ENCODE measurements at regions not wholly inside any gene's neighbourhood (a gene's known extent, or its start where the extent isn't known, plus 50 kb on each side); places are given as distances from the start of the nearest gene placed in this dataset.

DNA sequence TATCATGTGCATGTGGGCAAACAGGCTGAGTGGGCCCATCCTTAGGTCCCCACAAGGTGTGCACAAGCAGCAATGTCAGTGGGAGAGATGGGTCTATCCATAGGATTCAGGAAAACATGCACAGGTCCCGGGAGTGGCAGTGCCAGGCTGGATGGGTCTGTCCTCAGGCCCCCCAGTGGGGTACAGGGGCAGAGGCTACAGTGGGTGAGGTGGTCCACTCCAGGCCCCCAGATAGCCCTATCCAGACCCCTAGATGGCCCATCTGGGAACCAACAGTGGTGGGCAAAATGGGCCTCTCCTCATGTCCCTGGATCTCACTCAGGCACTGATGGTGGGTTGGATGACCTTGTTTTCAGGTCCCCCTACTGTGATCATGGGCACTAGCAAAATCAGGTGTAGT is 277.8 kb upstream of the SYT1 start:
- DNase-seq = no peak

DNA sequence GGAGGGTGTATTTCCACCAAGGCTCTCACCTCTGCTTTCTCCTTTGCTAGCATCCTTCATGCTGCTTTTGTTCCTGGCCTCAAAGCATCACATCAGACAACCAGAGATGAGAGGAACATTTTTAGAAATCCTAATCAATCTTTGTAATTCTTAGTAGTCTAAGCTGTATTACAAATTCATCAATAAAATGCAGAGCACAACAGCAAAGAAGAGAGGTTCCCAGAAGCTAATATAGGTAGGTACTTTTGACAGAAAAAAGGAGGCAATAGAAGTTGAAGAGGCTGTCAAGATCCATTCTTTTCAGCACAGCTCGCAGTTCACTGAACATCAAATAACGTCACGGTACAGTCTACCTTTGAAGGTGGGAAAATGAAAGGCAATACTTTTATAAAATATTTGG is 265.2 kb upstream of the SYT1 start:
- no peak for DNase-seq

DNA sequence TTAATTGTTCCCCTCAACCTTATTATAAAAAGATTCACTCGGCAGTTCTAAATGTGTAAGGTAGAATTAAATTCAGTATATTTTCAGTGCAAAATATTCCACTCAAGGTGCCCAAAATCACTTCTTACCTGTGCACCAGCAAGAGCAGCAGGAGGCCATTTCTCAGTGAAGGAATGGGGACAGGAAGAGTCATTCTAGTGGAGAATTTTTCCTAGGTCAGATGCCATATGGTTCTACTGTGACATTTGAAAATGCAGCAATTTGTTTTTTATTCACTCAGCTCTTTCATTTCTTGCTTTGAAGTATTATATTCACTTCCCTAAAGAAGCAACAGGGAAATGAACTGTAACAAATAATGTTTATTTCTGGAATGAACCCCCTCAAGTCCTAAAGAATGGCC is 264.0 kb upstream of the SYT1 start:
- no peak for DNase-seq

DNA sequence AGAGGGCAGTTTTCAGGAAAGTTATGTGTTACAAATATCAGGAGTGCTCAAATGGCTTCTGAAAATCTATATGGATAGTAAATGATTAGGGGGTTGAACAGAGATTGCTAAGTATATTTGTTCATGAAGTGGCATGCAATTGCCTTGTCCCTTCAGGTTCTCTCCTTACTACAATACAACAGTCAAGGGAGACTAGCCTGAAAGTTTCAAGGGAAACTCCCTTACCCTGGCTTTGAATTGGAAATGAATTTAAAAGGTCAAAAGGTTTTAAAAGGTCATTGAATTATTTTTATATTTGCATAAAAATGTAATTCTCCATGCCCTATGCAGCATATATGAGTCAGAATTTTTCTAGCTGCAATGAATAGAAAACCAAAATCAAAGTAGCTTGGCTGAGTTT is 253.1 kb upstream of the SYT1 start:
- no peak for DNase-seq

DNA sequence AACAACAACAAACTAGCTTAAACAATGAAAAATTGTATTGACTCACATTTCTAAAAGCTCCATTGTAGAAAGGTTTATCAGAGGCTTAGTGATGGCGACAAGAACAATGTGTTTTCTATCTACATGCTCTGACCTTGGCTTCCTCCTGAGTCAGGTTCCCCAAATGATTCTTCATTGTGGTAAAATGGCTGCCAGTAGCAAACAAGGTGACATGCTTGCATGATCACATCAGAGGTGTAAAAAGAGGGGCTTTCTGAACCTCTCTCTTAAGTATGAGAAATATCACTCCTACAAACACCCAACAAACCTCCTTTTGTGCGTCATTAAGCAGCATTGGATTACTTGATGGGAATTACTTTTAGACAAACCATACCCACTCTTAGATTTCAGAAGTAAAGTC is 252.4 kb upstream of the SYT1 start:
- DNase-seq = no peak

DNA sequence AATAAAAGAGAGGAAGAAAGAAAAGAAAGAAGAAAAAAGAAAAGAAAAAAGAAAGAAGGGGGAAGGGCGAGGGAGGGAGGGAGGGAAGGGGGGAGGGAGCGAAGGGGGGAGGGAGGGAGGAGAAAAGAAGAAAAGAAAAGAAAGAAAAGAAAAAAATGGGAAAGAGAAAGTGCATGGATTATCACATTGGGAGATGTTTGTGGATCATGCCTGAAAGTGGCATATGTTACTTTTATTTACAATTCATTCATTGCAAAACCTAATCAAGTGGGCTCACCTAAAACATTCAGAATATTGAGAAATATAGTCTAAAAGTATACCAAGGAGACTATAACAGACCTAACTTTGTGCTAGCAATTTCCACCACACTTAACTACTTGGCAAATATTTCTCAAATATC is 246.9 kb upstream of the SYT1 start:
- DNase-seq = no peak

DNA sequence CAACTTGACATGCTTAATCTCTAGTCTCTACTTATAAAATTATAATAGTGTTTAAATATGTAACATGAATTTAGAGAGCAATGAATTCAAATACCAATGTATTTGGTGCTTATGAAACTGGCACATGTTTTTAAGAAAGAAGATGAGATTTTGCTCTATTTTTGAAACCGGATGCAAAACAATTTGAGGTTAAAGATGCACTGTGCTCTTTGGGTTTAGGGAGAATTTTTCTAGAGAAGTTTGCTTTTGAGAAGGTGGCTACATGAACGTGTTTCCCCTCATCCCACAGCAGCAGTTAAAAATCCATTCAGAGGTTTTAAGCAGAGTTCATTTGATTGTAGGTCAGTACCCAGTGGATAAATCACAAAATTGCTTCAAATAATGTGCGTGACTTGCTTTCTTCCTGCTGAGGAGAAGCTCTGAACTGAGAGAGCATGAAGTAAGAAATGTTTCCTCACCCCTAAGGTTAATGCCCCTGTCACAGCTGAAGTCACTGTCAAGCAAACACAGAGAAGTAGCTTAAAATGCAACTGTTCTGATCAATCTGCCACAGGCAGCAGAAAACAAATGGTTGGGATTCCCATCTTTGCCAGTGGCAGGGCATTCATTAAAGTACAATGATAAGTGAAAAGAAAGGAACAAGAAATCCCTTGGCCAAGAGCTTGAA is 241.9 kb upstream of the SYT1 start:
- peak in 1 of 3 donors; percentile 5 for DNase-seq

DNA sequence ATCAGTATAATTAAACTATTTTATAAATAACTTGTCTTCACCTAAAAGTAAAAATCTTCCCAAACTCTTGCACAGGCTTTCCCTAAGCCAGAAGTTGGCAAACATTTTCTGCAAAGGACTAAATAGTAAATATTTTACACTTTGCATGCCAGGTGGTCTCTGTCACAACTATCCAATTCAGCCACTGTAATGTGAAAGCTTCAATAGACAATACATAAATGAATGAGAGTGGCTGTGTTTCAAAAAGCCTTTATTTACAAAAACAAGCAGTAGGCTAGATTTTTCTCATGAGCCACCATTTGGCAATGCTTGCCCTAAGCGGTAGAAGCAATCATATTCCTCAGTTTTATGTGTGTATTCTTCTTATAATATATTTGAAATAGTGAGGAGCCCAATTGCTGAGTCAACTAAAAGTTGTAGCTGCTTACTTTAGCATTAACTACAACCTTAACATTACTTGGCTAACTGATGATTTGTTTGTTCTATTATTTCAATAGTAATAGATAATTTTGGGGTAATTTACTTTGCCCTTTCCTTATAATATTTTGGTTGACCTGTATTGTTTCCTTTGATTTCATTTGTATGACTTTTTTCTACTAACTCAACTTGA is 236.0 kb upstream of the SYT1 start:
- no peak for DNase-seq

DNA sequence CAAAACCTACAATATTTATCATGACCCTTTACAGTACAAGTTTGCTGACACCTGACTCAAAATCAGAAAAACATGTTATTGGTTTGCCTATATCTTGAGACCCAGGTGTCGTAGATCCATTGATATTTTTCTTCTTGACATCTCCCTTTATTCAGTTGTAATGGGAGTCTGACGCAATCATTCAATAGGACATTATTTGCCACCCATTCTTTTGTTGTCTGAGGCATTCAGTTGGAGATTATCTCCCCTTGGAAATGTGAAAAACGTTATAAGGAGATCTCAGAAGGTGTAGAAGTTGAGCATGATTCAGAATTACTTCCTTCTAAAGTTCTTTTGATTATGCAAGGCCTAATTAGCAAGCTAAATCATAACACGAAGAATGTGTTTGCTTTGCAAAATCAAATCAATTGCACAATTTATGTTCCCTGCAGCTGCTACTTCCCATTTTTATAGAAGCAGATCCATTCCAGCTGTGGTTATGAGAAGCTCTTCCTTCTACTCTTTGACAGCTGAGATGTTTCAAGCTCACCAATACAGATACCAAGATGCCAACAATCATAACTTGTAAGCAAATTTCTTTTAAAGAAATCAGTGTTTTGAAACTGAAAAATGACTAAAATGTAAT is 228.2 kb upstream of the SYT1 start:
- peak in 1 of 3 donors; percentile 7 for DNase-seq

DNA sequence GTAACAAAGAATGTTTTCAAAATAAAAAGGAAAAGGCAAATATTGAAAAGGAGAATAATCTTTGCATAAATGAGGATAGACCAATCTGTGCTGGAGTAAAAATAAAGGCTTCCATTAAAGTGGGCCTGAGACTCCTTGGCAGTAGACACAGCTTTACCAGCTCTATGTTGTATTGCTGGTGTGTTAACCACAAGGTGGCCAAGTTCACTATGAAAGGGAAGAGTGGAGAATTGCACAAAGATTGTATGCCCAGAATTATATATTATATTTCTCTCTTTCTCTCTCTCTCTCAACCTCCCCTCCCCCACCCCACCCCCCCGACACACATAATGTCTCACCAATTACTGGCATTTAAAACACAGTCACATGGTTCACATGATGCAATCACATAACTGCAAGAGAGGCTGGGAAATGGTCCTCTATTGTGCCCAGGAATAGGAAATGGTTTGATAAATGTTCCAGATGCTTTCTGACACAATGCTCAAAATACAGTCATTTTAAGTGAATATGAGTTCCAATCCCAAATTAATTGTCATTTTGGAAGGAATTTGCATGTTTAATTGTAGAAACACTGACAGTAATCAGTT is 222.6 kb upstream of the SYT1 start:
- DNase-seq = no peak

DNA sequence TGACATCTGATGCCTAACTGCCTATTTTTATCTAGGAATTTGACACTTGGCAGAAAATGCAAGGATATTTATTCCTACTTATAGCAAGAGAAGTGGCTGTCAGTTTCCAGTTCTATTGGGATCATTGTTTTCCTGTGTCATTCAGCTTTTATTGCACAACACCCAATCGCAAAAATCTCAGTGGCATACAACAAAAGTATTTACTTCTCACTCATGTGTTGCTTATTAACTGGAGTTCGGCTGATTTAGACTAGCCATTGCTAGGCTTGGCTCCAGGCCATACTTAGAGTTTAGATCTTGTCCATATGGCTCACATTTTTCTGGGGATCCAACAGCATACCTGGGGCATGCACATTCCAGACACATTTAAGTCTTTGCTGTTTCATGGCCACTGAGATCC is 218.6 kb upstream of the SYT1 start:
- DNase-seq = peak in 1 of 3 donors; percentile 4

DNA sequence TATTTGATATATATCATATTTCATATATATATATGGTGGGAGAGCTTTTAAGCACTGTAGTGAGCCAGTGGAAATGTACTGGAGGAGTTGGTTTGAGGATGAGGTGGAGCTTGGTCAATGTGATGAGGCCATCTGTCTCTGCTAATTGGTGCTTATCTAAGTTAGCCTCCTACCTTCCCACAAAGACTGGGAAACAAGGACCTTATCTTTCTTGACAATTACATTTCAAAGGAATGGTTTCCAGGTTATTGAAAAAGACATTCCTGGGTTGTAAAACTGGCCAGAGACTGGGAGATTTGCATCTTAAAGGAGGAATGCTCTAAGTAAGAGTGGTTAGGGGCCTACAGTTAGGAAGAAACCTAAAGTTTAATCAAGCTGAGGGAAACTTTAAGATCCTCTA is 212.8 kb upstream of the SYT1 start:
- no peak for DNase-seq

DNA sequence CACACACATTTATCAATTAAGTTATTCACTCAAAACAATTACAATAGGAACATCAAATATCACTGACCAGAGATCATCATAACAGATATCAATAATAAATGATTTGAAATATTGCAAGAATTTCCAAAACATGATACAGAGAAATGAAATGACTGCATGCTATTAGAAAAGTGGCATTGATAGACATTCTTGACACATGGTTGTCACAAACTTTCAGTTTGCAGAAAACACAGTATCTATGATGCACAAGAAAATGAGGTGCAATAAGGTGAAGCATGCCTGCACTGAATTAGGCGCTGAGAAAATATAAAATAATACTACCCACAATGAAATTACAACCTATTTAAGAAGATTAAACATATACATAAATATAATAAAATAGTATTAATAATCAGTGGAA is 198.0 kb upstream of the SYT1 start:
- no peak for DNase-seq

DNA sequence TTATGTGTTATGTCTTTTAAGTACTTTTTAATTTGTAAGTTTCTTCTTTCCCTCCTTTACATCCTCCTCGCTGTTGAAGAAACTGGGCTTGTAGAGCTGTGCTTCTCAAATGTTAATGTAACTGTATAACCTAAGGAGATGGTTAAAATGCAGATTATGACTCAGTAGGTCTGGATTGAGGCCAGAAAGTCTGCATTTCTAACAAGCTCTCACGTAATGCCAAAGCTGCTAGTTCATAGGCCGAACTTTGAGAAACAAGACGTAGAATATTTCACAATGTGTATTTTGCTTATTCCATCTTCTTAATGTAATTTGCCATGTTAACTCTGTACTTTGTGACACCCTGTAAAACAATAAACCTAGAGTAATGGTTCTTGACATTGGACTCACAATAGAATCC is 193.3 kb upstream of the SYT1 start:
- peak in 1 of 3 donors; percentile 33 for DNase-seq

DNA sequence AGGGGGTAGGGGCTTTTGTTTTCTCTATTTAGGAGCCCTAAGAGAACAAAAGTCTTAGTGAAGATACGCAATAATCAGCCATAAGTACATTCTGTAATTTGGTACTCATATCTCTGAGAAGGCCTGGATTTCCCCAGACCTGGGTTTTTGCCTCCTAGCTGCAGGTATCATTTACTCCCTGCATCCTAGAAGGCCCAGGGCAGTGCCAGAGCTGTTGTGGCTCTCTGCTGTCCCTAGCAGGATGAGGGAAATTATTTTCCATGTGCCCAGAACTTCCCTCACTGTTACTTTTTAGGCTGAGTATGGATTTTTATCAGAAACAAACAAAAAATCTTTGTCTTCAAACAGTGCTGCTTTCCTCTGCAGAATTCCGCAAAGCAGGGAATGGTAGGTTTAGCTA is 192.5 kb upstream of the SYT1 start:
- DNase-seq = no peak

DNA sequence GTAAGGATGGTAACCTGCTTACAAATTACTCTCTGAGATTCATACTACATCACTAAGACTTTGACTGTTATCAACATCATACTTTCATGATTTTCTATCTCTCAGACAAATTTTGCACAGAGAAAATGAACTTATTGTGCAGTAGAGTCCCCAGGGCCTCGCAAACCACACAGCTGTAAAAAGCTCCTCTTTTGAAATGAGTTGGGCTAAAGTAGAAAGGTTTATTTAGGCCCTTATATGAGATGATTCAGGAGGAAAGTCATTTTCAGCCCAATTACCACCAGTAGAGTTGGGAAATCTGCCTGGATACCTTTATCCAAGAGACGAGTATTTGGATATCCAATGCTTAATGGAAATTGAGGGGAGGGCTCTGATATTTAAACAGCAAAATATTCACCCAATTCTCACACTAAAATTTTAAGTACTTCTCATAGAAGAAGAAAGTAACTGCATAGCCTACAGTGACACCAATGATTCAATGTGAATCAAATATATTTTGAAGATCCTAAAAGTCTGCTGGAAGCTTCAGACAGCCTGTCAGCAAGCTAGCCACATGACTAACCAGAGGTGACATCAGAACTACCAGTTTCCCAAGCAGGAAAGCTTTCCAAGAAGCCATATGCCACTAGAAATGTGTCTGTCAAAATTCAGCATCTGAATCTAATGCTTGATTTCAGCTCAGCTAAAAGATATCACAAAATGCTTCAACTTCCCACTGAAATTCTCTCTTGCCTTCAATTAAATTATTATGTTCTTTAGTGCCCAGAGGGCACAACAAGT is 190.1 kb upstream of the SYT1 start:
- DNase-seq = no peak

DNA sequence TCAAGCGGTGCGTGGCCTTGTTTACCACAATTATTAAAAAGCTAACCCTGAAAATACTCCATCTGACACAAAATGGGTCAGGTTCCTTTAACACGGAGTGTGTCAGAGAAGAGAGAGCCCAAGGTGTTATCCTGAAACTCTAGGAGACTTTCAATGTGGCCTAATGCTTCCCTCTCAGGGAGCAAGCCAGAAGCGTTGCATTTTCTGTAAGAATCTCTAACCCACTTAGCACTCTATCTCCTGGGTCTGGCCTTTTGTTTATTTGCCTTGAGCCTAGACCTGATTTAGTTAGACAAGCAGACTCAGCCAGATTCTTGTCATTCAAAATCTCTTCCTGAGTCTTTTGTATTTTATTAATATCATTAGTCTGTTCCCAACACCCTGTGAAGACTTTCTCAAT is 184.0 kb upstream of the SYT1 start:
- no peak for DNase-seq

DNA sequence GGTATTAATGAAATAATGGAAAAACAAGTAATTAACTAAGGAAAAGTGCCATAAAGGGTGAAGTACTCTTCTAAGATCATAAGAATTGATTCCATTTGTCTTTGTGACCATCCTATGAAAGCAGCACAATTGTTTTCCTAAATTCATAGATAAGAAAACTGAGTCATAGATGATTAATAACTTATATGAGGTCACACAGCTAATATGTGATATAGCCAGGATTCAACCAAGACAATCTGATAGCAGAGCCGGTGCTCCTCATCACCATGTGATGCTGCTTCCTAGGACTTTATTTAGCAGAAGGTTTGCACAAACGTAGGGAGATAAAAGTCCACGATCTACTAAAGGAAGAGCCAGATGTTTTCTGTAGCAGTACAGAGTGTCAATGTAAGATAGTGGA is 181.5 kb upstream of the SYT1 start:
- DNase-seq = no peak

DNA sequence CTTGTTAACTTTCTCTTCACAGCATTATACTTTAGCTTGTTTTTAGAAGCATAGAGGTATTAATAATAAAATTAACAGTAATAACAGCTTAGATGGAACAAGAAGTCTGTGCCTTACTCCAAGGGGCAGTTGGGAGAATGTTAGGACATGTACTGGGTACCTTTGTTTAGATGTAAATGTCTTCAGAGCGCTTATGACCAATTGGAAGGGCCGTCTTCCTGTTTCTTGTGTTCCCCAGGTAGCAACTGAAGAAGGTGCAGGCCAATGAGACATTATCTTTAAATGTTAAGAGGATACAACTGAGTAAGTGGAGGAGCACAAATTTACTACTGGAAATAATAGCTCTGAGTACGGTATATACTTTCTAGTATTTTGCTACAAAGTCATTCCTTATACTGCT is 180.9 kb upstream of the SYT1 start:
- DNase-seq = no peak

DNA sequence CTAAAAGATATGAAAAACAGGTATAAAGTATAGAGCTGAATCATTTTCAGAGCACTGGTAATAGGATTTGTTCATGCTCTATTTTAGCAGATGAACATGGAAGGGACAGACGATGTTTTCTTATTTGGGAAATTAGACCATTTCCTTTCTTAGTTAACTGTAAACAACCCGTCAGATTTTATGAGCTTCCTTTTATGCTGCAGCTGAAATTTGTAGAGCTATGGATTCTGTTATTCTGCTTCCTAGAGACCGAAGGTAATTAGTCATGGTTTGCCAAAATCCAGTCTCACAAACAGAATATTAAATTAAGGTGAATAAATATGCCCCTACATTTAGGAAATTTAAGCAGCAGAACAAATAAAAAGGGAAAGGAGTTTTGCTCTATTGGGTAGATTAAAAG is 180.2 kb upstream of the SYT1 start:
- no peak for DNase-seq

DNA sequence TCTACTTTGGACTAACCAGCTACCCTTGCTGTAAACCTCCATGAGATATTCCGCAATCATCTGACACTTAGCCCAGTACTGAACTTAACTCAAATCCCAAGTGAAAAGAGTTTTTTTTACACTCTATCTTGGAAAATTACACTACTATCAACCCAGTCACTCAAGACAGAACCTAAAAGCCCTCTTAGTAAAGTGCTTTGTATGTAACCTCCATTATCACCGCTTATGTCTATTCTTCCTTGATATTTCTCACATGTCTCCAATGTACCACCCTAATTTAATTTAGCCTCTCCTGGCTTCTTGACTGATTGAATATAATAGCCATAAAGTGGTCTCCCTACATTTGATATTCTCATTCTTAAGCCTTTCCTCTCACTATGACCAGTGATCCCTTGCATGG is 168.8 kb upstream of the SYT1 start:
- no peak for DNase-seq

DNA sequence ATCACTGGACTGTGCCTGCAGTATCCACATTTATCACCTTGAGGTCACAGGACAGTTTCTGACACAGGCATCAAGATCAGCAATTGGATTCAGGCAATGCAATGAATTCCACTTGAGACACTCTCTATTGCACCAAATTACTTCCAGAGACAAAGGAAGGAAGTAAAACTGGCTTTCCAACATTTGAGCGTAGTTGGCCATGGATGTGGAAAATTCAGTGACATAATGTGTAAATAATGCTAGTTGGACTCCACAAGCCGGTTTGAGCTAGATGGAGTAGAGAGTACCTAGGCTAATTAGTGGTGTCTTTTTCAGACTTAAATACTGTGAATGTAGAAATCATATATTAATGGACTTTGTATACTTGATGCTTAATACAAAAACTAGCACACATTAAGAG is 168.3 kb upstream of the SYT1 start:
- DNase-seq = peak; percentile 21 to 55 (median 33)
